ENCODE measurements at regions not wholly inside any gene's neighbourhood (a gene's known extent, or its start where the extent isn't known, plus 50 kb on each side); places are given as distances from the start of the nearest gene placed in this dataset.

GRCh38 chr16:51759329-51759728 lies 608.3 kb upstream of the SALL1 start:
- TF ChIP-seq CTCF (IDR thresholded peaks at IDR 0.05; ENCODE audit: low read depth, low read length): no peak
- DNase-seq (ENCODE audit: low read depth in 2 of 2): no peak
- H3K4me3 ChIP-seq (replicated peaks in 1 of 2; ENCODE audit: low read depth in 2 of 2, low read length in 2 of 2): no peak overlapping the region

- H3K4me3 ChIP-seq (replicated peaks in 1 of 2; ENCODE audit: low read depth in 2 of 2, low read length in 2 of 2): no peak overlapping the region
- no peak for DNase-seq (ENCODE audit: low read depth in 2 of 2)
- no peak for TF ChIP-seq CTCF (IDR thresholded peaks at IDR 0.05; ENCODE audit: low read depth, low read length)
Observed at GRCh38 chr16:51757921-51758479, 606.9 kb upstream of the SALL1 start.

- no peak for DNase-seq (ENCODE audit: low read depth in 2 of 2)
- no peak overlapping the region for H3K4me3 ChIP-seq (replicated peaks in 1 of 2; ENCODE audit: low read depth in 2 of 2, low read length in 2 of 2)
- TF ChIP-seq CTCF (IDR thresholded peaks at IDR 0.05; ENCODE audit: low read depth, low read length): no peak
Observed at GRCh38 chr16:51757505-51757904, 606.4 kb upstream of the SALL1 start.

GRCh38 chr16:51757124-51757470 lies 606.0 kb upstream of the SALL1 start:
- no peak overlapping the region for H3K4me3 ChIP-seq (replicated peaks in 1 of 2; ENCODE audit: low read depth in 2 of 2, low read length in 2 of 2)
- DNase-seq (ENCODE audit: low read depth in 2 of 2): no peak
- no peak for TF ChIP-seq CTCF (IDR thresholded peaks at IDR 0.05; ENCODE audit: low read depth, low read length)

GRCh38 chr16:51756447-51757123 lies 605.5 kb upstream of the SALL1 start:
- H3K4me3 ChIP-seq (replicated peaks in 1 of 2; ENCODE audit: low read depth in 2 of 2, low read length in 2 of 2): no peak overlapping the region
- TF ChIP-seq CTCF (IDR thresholded peaks at IDR 0.05; ENCODE audit: low read depth, low read length): no peak

GRCh38 chr16:51755577-51756355 lies 604.7 kb upstream of the SALL1 start:
- no peak for DNase-seq (ENCODE audit: low read depth in 2 of 2)
- no peak for TF ChIP-seq CTCF (IDR thresholded peaks at IDR 0.05; ENCODE audit: low read depth, low read length)
- H3K4me3 ChIP-seq (replicated peaks in 1 of 2; ENCODE audit: low read depth in 2 of 2, low read length in 2 of 2): no peak overlapping the region

More at GRCh38 chr16:51756447-51757123, 605.5 kb upstream of the SALL1 start:
- DNase-seq (ENCODE audit: low read depth in 2 of 2): no peak

Measured in cardiac fibroblast (primary cell).